GM03348 (cell line): ENCODE measurements at regions not wholly inside any gene's neighbourhood (a gene's known extent, or its start where the extent isn't known, plus 50 kb on each side); places are given as distances from the start of the nearest gene placed in this dataset.
"Not testable (repeated sequence)": the region's sequence is repeated elsewhere in the genome, so short reads cannot be mapped to it uniquely, and the experiment has no call there.

ENCODE experiments used
- DNase-seq: peaks from one replicate; pipeline ENCODE4 v3.0.0; 2012; ENCODE audit warnings: low spot score

- DNase-seq = peak; percentile 46
Measured at GRCh38 chr2:53202063-53202462, 565.5 kb upstream of the CHAC2 start.

- no peak for DNase-seq
Measured at GRCh38 chr2:53200072-53200471, 567.5 kb upstream of the CHAC2 start.

- DNase-seq = no peak
Measured at GRCh38 chr2:53188851-53189510, 578.6 kb upstream of the CHAC2 start.

- no peak for DNase-seq
Measured at GRCh38 chr2:53183581-53183980, 584.0 kb upstream of the CHAC2 start.

- no peak for DNase-seq
Measured at GRCh38 chr2:53182601-53183000, 585.0 kb upstream of the CHAC2 start.

- DNase-seq = no peak
Measured at GRCh38 chr2:53181759-53182158, 585.8 kb upstream of the CHAC2 start.

- no peak for DNase-seq
Measured at GRCh38 chr2:53177327-53177726, 590.3 kb upstream of the CHAC2 start.

GRCh38 chr2:53174539-53174938, 593.1 kb upstream of the CHAC2 start:
- DNase-seq = no peak

- DNase-seq = no peak
Measured at GRCh38 chr2:53173698-53174455, 593.7 kb upstream of the CHAC2 start.

- DNase-seq = no peak
Measured at GRCh38 chr2:53173091-53173490, 594.5 kb upstream of the CHAC2 start.

- peak; percentile 9 for DNase-seq
Measured at GRCh38 chr2:53170466-53170865, 597.1 kb upstream of the CHAC2 start.

GRCh38 chr2:53167227-53167626, 600.4 kb upstream of the CHAC2 start:
- no peak for DNase-seq

GRCh38 chr2:53150146-53150545, 617.5 kb upstream of the CHAC2 start:
- DNase-seq = no peak

- DNase-seq = no peak
Measured at GRCh38 chr2:53148221-53148620, 619.4 kb upstream of the CHAC2 start.

- DNase-seq = peak; percentile 19
Measured at GRCh38 chr2:53131416-53131815, 636.2 kb upstream of the CHAC2 start.

GRCh38 chr2:53130441-53130943, 637.1 kb upstream of the CHAC2 start:
- DNase-seq = peak; percentile 34

- DNase-seq = peak; percentile 59
Measured at GRCh38 chr2:53129851-53130250, 637.8 kb upstream of the CHAC2 start.

- DNase-seq = no peak
Measured at GRCh38 chr2:53127061-53127650, 640.4 kb upstream of the CHAC2 start.

GRCh38 chr2:53114991-53115390, 652.6 kb upstream of the CHAC2 start:
- no peak for DNase-seq

GRCh38 chr2:53114582-53114981, 653.0 kb upstream of the CHAC2 start:
- DNase-seq = no peak

GRCh38 chr2:53112408-53112807, 655.2 kb upstream of the CHAC2 start:
- DNase-seq = not testable (repeated sequence)

GRCh38 chr2:53111406-53111805, 656.2 kb upstream of the CHAC2 start:
- no peak for DNase-seq

- DNase-seq = no peak
Measured at GRCh38 chr2:53111004-53111403, 656.6 kb upstream of the CHAC2 start.
